ENCODE measurements at regions not wholly inside any gene's neighbourhood (a gene's known extent, or its start where the extent isn't known, plus 50 kb on each side); places are given as distances from the start of the nearest gene placed in this dataset.

- no peak for DNase-seq
Observed at GRCh38 chr22:47739291-47740015, 977.0 kb downstream of the TBC1D22A start.

GRCh38 chr22:47738472-47739013, 976.1 kb downstream of the TBC1D22A start:
- DNase-seq, result no peak

- DNase-seq, result no peak
Observed at GRCh38 chr22:47736186-47737034, 974.0 kb downstream of the TBC1D22A start.

GRCh38 chr22:47734511-47734910, 972.1 kb downstream of the TBC1D22A start:
- DNase-seq, result no peak

GRCh38 chr22:47727641-47728040, 965.2 kb downstream of the TBC1D22A start:
- DNase-seq, result no peak

- no peak for DNase-seq
Observed at GRCh38 chr22:47724751-47725150, 962.3 kb downstream of the TBC1D22A start.

GRCh38 chr22:47724030-47724429, 961.6 kb downstream of the TBC1D22A start:
- DNase-seq, result no peak

- DNase-seq, result no peak
Observed at GRCh38 chr22:47718337-47718736, 955.9 kb downstream of the TBC1D22A start.

- DNase-seq, result no peak
Observed at GRCh38 chr22:47716890-47717615, 954.6 kb downstream of the TBC1D22A start.

GRCh38 chr22:47715866-47716578, 953.6 kb downstream of the TBC1D22A start:
- DNase-seq, result no peak

GRCh38 chr22:47713941-47714340, 951.5 kb downstream of the TBC1D22A start:
- DNase-seq, result no peak

GRCh38 chr22:47710135-47710534, 947.7 kb downstream of the TBC1D22A start:
- no peak for DNase-seq

- DNase-seq, result no peak
Observed at GRCh38 chr22:47705350-47705749, 942.9 kb downstream of the TBC1D22A start.

- DNase-seq, result no peak
Observed at GRCh38 chr22:47698906-47699305, 936.5 kb downstream of the TBC1D22A start.

GRCh38 chr22:47697861-47698260, 935.4 kb downstream of the TBC1D22A start:
- DNase-seq, result no peak

- no peak for DNase-seq
Observed at GRCh38 chr22:47696776-47697175, 934.3 kb downstream of the TBC1D22A start.

- DNase-seq, result peak; percentile 4
Observed at GRCh38 chr22:47695176-47695575, 932.7 kb downstream of the TBC1D22A start.

GRCh38 chr22:47694536-47695130, 932.2 kb downstream of the TBC1D22A start:
- no peak for DNase-seq

GRCh38 chr22:47693606-47694005, 931.2 kb downstream of the TBC1D22A start:
- no peak for DNase-seq

- DNase-seq, result no peak
Observed at GRCh38 chr22:47692811-47693210, 930.4 kb downstream of the TBC1D22A start.

GRCh38 chr22:47691152-47691895, 928.9 kb downstream of the TBC1D22A start:
- DNase-seq, result no peak
